ENCODE measurements at regions not wholly inside any gene's neighbourhood (a gene's known extent, or its start where the extent isn't known, plus 50 kb on each side); places are given as distances from the start of the nearest gene placed in this dataset.

DNA sequence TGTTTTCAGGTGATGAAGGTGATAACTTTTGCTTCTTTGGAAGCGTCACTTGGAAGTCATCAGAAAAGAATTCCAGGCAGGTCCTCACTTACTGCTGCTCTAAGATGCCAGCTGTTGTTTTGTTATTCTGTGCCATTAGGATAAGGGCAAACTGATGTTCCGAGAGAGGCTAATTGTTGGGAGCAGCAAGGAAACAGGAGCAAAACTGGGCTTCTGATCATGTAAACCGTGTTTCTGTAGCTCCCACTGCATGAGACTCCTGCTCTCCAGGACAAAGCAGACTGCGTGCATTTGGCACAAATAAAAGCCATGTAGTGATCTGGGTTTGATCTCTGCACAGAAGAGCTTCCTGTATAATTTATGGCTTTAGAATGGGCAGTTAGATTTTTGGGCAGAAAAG lies 248.2 kb downstream of the MAN2A1 start:
- intact Hi-C loops (cut with DNase I): no loop called here
- H3K4me3 ChIP-seq: no peak overlapping the region
- WGBS: 88% methylated on average over 4 of the region's 4 CpGs
- TF ChIP-seq, protein P1, sequence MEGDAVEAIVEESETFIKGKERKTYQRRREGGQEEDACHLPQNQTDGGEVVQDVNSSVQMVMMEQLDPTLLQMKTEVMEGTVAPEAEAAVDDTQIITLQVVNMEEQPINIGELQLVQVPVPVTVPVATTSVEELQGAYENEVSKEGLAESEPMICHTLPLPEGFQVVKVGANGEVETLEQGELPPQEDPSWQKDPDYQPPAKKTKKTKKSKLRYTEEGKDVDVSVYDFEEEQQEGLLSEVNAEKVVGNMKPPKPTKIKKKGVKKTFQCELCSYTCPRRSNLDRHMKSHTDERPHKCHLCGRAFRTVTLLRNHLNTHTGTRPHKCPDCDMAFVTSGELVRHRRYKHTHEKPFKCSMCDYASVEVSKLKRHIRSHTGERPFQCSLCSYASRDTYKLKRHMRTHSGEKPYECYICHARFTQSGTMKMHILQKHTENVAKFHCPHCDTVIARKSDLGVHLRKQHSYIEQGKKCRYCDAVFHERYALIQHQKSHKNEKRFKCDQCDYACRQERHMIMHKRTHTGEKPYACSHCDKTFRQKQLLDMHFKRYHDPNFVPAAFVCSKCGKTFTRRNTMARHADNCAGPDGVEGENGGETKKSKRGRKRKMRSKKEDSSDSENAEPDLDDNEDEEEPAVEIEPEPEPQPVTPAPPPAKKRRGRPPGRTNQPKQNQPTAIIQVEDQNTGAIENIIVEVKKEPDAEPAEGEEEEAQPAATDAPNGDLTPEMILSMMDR (IDR thresholded peaks at IDR 0.05): no peak
- no peak for DNase-seq (ENCODE audit: low spot score)
- no peaks in the 10 kb centered on the region for H3K4me1 ChIP-seq (replicated peaks)
- no peak overlapping the region for H3K27ac ChIP-seq
- H3K9me3 ChIP-seq: no peaks in the 10 kb centered on the region
- no peaks in the 10 kb centered on the region for H3K27me3 ChIP-seq (replicated peaks; ENCODE audit: insufficient read depth)
- no peaks in the 10 kb centered on the region for H3K36me3 ChIP-seq

GRCh38 chr5:109938453-109938852 lies 248.7 kb downstream of the MAN2A1 start:
- Histone ChIP-seq H3K36me3 (no peaks in the 10 kb centered on the region), H3K9me3 (no peaks in the 10 kb centered on the region), H3K27ac (no peak overlapping the region), H3K27me3 (replicated peaks; ENCODE audit: insufficient read depth) (no peaks in the 10 kb centered on the region), H3K4me3 (no peak overlapping the region), H3K4me1 (replicated peaks) (no peaks in the 10 kb centered on the region)
- intact Hi-C loops (cut with DNase I): no loop called here
- no peak for DNase-seq (ENCODE audit: low spot score)
- 60% methylated on average over 2 of the region's 2 CpGs for WGBS
- TF ChIP-seq, protein P1 (IDR thresholded peaks at IDR 0.05): no peak
- no peak for TF ChIP-seq POLR2AphosphoS5 (IDR thresholded peaks at IDR 0.05)
- no peak for TF ChIP-seq POLR2A (IDR thresholded peaks at IDR 0.05)

DNA sequence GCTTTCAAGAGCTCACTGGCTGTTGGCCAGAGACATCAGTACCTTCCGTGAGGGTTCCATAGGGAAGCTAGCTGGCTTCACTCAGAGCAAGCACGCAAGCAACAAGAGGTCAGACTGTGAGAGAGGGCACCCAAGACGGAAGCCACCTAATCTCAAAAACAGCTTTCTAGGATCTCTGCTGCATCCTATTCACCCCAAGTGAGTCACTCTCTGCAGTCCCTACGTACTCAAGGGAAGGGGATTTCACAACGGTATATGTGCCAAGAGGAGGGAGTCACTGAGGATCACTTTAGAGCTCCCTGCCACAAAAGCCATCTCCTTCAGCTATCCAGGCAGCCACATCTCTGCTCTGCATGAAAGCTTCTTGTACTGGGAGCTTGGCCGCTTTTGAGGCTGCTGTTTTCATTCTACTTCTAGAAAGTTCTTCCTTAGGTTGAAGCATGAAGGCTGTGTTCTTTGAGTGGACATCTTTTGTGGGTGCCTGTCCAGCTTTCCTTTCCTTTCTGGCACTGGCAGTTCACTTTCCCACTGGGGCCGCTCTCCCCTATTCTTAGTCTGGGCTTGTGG lies 249.5 kb downstream of the MAN2A1 start:
- H3K4me3 ChIP-seq: no peak overlapping the region
- intact Hi-C loops (cut with DNase I): no loop called here
- H3K36me3 ChIP-seq: no peaks in the 10 kb centered on the region
- no peak overlapping the region for H3K27ac ChIP-seq
- no peaks in the 10 kb centered on the region for H3K27me3 ChIP-seq (replicated peaks; ENCODE audit: insufficient read depth)
- no peaks in the 10 kb centered on the region for H3K9me3 ChIP-seq
- H3K4me1 ChIP-seq (replicated peaks): no peaks in the 10 kb centered on the region
- DNase-seq (ENCODE audit: low spot score): no peak
- WGBS: 93% methylated on average over 7 of the region's 7 CpGs
- TF ChIP-seq, protein P1 (IDR thresholded peaks at IDR 0.05): no peak
- TF ChIP-seq POLR2AphosphoS5 (IDR thresholded peaks at IDR 0.05) (no peak), POLR2A (IDR thresholded peaks at IDR 0.05) (no peak)

GRCh38 chr5:109942646-109943045 lies 252.9 kb downstream of the MAN2A1 start:
- intact Hi-C loops (cut with DNase I): no loop called here
- 14% methylated on average over 1 of the region's 1 CpG for WGBS
- Histone ChIP-seq H3K4me3 (no peak overlapping the region), H3K4me1 (replicated peaks) (no peaks in the 10 kb centered on the region), H3K27me3 (replicated peaks; ENCODE audit: insufficient read depth) (no peaks in the 10 kb centered on the region), H3K36me3 (no peaks in the 10 kb centered on the region), H3K27ac (no peak overlapping the region), H3K9me3 (no peaks in the 10 kb centered on the region)
- TF ChIP-seq POLR2AphosphoS5 (IDR thresholded peaks at IDR 0.05): no peak
- TF ChIP-seq POLR2A (IDR thresholded peaks at IDR 0.05): no peak
- TF ChIP-seq, protein P1 (IDR thresholded peaks at IDR 0.05): no peak
- no peak for DNase-seq (ENCODE audit: low spot score)

DNA sequence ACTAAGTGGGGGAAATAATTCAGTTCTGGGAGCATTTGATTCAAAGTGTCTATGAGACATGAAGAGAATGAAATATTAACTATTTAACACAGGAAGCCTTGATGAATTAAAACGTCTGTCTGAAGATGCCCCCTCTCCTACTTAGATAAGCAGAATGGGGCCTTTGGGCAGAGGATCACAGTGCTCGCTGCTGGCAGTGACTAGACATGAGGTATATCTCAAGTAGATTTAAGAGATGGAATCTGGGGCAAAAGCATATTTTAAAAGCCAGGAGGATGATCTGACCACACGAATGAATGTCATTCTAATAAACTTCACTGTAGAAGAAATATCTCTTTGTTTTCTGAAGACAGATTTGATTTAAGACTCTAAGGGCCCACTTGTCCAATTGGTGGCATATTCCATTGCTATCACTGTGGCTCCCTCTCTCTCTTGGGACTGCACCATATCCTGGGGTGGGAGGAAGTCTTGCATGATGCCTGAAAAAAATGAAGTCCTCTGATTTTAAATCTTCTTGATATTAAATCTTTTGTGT lies 254.0 kb downstream of the MAN2A1 start:
- H3K27ac ChIP-seq: no peak overlapping the region
- H3K27me3 ChIP-seq (replicated peaks; ENCODE audit: insufficient read depth): no peaks in the 10 kb centered on the region
- H3K9me3 ChIP-seq: no peaks in the 10 kb centered on the region
- intact Hi-C loops (cut with DNase I): no loop called here
- no peaks in the 10 kb centered on the region for H3K4me1 ChIP-seq (replicated peaks)
- TF ChIP-seq POLR2AphosphoS5 (IDR thresholded peaks at IDR 0.05) (no peak), POLR2A (IDR thresholded peaks at IDR 0.05) (no peak)
- TF ChIP-seq, protein P1 (IDR thresholded peaks at IDR 0.05): no peak
- H3K36me3 ChIP-seq: no peaks in the 10 kb centered on the region
- H3K4me3 ChIP-seq: no peak overlapping the region
- WGBS: 58% methylated on average over 3 of the region's 3 CpGs
- no peak for DNase-seq (ENCODE audit: low spot score)
